Fibroblast of lung (primary cell): ENCODE measurements at regions not wholly inside any gene's neighbourhood (a gene's known extent, or its start where the extent isn't known, plus 50 kb on each side); places are given as distances from the start of the nearest gene placed in this dataset.

Source experiments
- CTCF ChIP-seq, 2 donors: IDR thresholded peaks in 1 of 2; conservative IDR thresholded peaks in 1 of 2; 1 replicate in 1 of 2; 2 replicates in 1 of 2; pipeline ENCODE4 v1.5.1; 2011 to 2012; ENCODE audit warnings: low read length in 2 of 2, control low read depth in 1 of 2, inconsistent platforms in 1 of 2, low read depth in 1 of 2, mild to moderate bottlenecking in 1 of 2
- EZH2 ChIP-seq: IDR thresholded peaks from 2 replicates; pipeline ENCODE4 v1.5.1; 2012; ENCODE audit warnings: low read length, control low read depth, mild to moderate bottlenecking; ENCODE audit errors: missing control alignments

- TF ChIP-seq CTCF (conservative IDR thresholded peaks at IDR 0.05 in 1 of 2, IDR thresholded peaks at IDR 0.05 in 1 of 2; ENCODE audit: low read depth in 1 of 2, low read length in 2 of 2) (no peak), EZH2 (no peak)
Observed at GRCh38 chr17:63364944-63365343, 81.2 kb downstream of the CYB561 start.
